ENCODE measurements at regions not wholly inside any gene's neighbourhood (a gene's known extent, or its start where the extent isn't known, plus 50 kb on each side); places are given as distances from the start of the nearest gene placed in this dataset.

DNA sequence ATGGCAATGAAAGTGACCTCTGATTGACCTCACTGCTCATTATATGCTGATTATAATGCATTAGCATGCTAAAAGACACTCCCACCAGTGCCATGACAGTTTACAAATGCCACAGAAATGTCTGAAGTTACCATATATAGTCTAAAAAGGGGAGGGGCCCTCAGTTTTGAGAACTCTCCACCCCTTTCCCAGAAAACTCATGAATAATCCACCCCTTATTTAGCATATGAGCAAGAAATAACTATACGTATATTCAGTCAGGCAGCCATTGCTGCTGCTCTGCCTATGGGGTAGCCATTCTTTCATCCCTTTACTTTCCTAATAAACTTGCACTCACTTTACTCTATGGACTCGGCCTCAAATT, 163.1 kb downstream of the ESM1 start:
- H3K27me3 Mint-ChIP-seq (ENCODE audit: low read depth in 2 of 2) = peaks cover 0 to 6% of the 10 kb centered on the region in 2 donors
- no peak overlapping the region for H3K27ac ChIP-seq (ENCODE audit: low read length)
- no peak overlapping the region for H3K4me3 Mint-ChIP-seq
- WGBS (ENCODE audit: insufficient coverage) = 96% methylated on average over 2 of the region's 2 CpGs
- no peak overlapping the region for H3K27ac Mint-ChIP-seq
- H3K27me3 ChIP-seq (ENCODE audit: control insufficient read depth, insufficient read depth, low read length) = no peaks in the 10 kb centered on the region
- no peaks in the 10 kb centered on the region for H3K9me3 ChIP-seq (ENCODE audit: control insufficient read depth, insufficient read depth, low read length)
- TF ChIP-seq, protein P1, sequence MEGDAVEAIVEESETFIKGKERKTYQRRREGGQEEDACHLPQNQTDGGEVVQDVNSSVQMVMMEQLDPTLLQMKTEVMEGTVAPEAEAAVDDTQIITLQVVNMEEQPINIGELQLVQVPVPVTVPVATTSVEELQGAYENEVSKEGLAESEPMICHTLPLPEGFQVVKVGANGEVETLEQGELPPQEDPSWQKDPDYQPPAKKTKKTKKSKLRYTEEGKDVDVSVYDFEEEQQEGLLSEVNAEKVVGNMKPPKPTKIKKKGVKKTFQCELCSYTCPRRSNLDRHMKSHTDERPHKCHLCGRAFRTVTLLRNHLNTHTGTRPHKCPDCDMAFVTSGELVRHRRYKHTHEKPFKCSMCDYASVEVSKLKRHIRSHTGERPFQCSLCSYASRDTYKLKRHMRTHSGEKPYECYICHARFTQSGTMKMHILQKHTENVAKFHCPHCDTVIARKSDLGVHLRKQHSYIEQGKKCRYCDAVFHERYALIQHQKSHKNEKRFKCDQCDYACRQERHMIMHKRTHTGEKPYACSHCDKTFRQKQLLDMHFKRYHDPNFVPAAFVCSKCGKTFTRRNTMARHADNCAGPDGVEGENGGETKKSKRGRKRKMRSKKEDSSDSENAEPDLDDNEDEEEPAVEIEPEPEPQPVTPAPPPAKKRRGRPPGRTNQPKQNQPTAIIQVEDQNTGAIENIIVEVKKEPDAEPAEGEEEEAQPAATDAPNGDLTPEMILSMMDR (IDR thresholded peaks at IDR 0.05) = no peak
- H3K4me1 ChIP-seq (ENCODE audit: control insufficient read depth, insufficient read depth, low read length) = no peaks in the 10 kb centered on the region
- no peak for DNase-seq
- H3K4me1 Mint-ChIP-seq = no peaks in the 10 kb centered on the region
- no peaks in the 10 kb centered on the region for H3K9me3 Mint-ChIP-seq
- H3K36me3 Mint-ChIP-seq = no peaks in the 10 kb centered on the region
- no peaks in the 10 kb centered on the region for H3K36me3 ChIP-seq (ENCODE audit: control insufficient read depth, insufficient read depth, low read length)
- ATAC-seq = no peak
- no peak overlapping the region for H3K4me3 ChIP-seq (ENCODE audit: low read length)
- intact Hi-C loops (cut with micrococcal nuclease) = no loop called here

DNA sequence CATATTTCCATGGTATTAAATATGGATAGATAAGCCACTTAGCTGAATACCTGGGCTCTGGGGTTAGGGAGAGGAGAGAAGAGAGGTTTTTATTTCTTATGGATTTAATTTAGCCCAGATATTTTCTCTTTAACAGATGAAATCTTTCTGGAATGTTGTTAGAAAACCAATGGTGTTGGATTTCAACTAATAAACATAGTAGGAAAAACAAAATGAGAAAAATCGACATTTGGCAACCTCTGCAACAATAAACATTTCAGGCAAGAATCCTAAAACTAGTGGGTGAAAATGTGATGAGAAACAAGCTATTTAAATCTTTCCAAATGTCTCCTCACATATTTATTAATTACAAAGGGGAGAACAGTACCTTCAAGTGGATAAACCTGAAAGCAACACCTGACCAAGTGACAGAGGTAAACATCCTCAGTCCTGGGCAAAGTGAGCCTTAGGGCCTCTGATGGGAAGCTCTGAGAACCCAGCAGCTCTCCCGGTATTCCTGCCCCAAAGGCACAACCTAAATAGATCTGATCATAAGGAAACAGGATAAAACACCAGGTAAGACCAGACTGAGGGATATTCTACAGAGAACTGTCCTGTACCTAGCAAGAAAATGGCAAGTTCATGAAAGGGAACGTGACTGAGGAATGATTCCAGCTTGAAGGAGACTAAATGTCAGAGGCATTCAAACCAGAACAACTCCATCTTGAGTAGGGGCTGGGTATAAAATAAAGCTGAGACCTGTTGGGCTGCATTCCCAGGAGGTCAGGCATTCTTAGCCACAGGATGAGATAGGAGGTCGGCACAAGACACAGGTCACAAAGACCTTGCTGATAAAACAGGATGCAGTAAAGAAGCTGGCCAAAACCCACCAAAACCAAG, 163.7 kb downstream of the ESM1 start:
- H3K9me3 ChIP-seq (ENCODE audit: control insufficient read depth, insufficient read depth, low read length) = no peaks in the 10 kb centered on the region
- H3K27me3 Mint-ChIP-seq (ENCODE audit: low read depth in 2 of 2) = peaks cover 0 to 6% of the 10 kb centered on the region in 2 donors
- H3K4me1 Mint-ChIP-seq = no peaks in the 10 kb centered on the region
- no peak overlapping the region for H3K27ac Mint-ChIP-seq
- no peaks in the 10 kb centered on the region for H3K9me3 Mint-ChIP-seq
- DNase-seq (no peak), ATAC-seq (no peak)
- WGBS (ENCODE audit: insufficient coverage) = 60% methylated on average over 3 of the region's 4 CpGs
- no peaks in the 10 kb centered on the region for H3K4me1 ChIP-seq (ENCODE audit: control insufficient read depth, insufficient read depth, low read length)
- no peak overlapping the region for H3K4me3 Mint-ChIP-seq
- H3K36me3 ChIP-seq (ENCODE audit: control insufficient read depth, insufficient read depth, low read length) = no peaks in the 10 kb centered on the region
- H3K4me3 ChIP-seq (ENCODE audit: low read length) = no peak overlapping the region
- intact Hi-C loops (cut with micrococcal nuclease) = no loop called here
- no peak overlapping the region for H3K27ac ChIP-seq (ENCODE audit: low read length)
- no peaks in the 10 kb centered on the region for H3K36me3 Mint-ChIP-seq
- no peaks in the 10 kb centered on the region for H3K27me3 ChIP-seq (ENCODE audit: control insufficient read depth, insufficient read depth, low read length)
- TF ChIP-seq, protein P1 (IDR thresholded peaks at IDR 0.05) = no peak

DNA sequence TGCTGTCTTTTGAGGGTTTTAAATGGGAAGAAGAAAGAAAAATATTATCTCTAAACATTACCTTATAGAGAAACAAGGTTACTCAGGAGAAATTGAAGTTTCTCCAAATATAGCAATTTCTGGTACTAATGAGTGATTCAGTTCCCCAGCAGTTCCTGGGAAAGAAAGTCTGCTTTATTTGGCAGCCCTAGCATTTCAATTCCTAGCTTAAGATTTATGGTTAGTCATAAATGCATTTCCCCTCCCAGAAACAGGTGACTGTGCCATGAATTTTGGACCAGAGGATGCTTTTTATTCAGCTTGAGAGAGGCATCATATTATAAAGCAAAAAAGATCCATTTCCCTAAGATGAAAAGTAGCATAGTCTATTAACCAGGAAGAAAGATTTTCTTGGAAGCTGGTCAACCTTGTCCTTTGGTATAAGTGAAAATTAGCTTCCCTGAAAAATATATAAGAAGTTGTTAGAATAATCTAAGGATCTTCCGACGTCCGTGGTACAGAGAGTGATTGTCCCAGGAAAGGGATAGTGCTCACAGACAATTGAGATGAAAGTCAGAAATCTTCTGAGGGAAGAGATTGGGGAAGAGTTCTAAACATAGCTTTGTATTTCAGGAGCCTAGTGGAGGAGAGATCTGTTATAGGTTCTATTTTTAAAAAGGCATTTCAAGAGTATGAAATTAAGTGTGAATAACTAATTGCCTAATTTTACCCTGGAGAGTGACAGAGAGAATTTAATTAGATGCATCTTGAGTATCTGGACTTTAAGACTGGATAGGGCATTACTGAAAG, 164.9 kb downstream of the ESM1 start:
- WGBS (ENCODE audit: insufficient coverage) = 92% methylated on average over 3 of the region's 3 CpGs
- DNase-seq (no peak), ATAC-seq (no peak)
- intact Hi-C loops (cut with micrococcal nuclease) = no loop called here
- Mint-ChIP-seq H3K4me1 (no peaks in the 10 kb centered on the region), H3K27ac (no peak overlapping the region), H3K27me3 (ENCODE audit: low read depth in 2 of 2) (peaks cover 0 to 6% of the 10 kb centered on the region in 2 donors), H3K36me3 (no peaks in the 10 kb centered on the region), H3K9me3 (no peaks in the 10 kb centered on the region), H3K4me3 (no peak overlapping the region)
- no peak overlapping the region for H3K27ac ChIP-seq (ENCODE audit: low read length)
- no peaks in the 10 kb centered on the region for H3K27me3 ChIP-seq (ENCODE audit: control insufficient read depth, insufficient read depth, low read length)
- H3K4me3 ChIP-seq (ENCODE audit: low read length) = no peak overlapping the region
- TF ChIP-seq, protein P1 (IDR thresholded peaks at IDR 0.05) = no peak
- no peaks in the 10 kb centered on the region for H3K36me3 ChIP-seq (ENCODE audit: control insufficient read depth, insufficient read depth, low read length)
- H3K9me3 ChIP-seq (ENCODE audit: control insufficient read depth, insufficient read depth, low read length) = no peaks in the 10 kb centered on the region
- H3K4me1 ChIP-seq (ENCODE audit: control insufficient read depth, insufficient read depth, low read length) = no peaks in the 10 kb centered on the region
